OCI-LY7 (cell line): ENCODE measurements at regions not wholly inside any gene's neighbourhood (a gene's known extent, or its start where the extent isn't known, plus 50 kb on each side); places are given as distances from the start of the nearest gene placed in this dataset.

Experiments
- EZH2phosphoT487 ChIP-seq: fragments of 200-600 bp; sonication (generic); IDR thresholded peaks from 2 replicates; pipeline ENCODE4 v1.6.1; 2018; ENCODE audit warnings: low read depth, borderline replicate concordance, mild to moderate bottlenecking, mixed run types, antibody characterized with exemption, low read length, moderate library complexity, mixed read lengths
- TF ChIP-seq, protein P1 (sequence below): fragments of 200-600 bp; sonication (generic); conservative IDR thresholded peaks from 2 replicates; pipeline ENCODE4 v1.5.1; 2014; ENCODE audit warnings: mild to moderate bottlenecking, antibody characterized with exemption, low read length, moderate library complexity, mixed read lengths

DNA sequence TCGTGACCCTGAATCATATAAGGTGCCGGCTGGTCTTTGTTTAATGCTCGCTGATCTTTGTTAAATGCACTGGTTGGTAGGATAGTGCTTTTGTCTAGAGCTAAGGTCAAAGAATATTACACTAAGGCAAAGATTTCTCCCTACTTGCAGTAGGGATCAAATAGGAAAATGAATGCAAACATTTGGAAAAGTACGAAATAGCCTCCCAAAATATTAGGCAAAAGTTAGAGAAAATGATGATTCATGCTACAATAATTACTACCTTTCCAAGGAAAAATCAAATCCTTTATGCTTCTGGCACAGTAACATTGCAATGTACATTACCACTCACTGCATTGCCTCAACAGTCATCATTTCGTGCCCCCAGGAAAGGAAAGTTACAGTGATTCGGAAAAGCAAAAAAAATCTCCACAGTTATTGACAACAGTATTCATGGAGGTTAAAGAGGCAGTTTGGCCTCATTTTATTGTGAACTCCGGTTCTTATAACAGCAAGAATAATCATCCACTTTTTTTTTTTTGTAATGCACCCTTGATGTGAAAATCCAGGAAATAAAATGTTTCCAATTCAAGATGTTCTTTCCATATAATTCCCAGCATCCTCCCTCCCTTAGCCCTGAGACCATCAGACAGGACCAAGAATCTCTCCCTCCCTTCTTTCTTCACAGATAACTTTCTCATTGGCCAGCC, 61.7 kb upstream of the ZMYND8 start:
- TF ChIP-seq, protein P1, sequence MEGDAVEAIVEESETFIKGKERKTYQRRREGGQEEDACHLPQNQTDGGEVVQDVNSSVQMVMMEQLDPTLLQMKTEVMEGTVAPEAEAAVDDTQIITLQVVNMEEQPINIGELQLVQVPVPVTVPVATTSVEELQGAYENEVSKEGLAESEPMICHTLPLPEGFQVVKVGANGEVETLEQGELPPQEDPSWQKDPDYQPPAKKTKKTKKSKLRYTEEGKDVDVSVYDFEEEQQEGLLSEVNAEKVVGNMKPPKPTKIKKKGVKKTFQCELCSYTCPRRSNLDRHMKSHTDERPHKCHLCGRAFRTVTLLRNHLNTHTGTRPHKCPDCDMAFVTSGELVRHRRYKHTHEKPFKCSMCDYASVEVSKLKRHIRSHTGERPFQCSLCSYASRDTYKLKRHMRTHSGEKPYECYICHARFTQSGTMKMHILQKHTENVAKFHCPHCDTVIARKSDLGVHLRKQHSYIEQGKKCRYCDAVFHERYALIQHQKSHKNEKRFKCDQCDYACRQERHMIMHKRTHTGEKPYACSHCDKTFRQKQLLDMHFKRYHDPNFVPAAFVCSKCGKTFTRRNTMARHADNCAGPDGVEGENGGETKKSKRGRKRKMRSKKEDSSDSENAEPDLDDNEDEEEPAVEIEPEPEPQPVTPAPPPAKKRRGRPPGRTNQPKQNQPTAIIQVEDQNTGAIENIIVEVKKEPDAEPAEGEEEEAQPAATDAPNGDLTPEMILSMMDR: no peak
- TF ChIP-seq EZH2phosphoT487: no peak
